ENCODE measurements at regions not wholly inside any gene's neighbourhood (a gene's known extent, or its start where the extent isn't known, plus 50 kb on each side); places are given as distances from the start of the nearest gene placed in this dataset.

- TF ChIP-seq CTCF (conservative IDR thresholded peaks at IDR 0.05; ENCODE audit: low read length) (no peak), EZH2phosphoT487 (IDR thresholded peaks at IDR 0.05; ENCODE audit: borderline replicate concordance) (no peak)
Observed at GRCh38 chr12:82596483-82596882, 90.2 kb upstream of the TMTC2 start.

Data from Loucy (cell line).